RWPE2 (cell line): ENCODE measurements at regions not wholly inside any gene's neighbourhood (a gene's known extent, or its start where the extent isn't known, plus 50 kb on each side); places are given as distances from the start of the nearest gene placed in this dataset.
A peak's percentile ranks its signal among the peaks of the same experiment; 100 is the strongest.

Experiments
- ATAC-seq: fragments of 200-7000 bp; cut with Tn5 transposase; 3 replicates; pipeline ENCODE4 v1.9.1; 2021; ENCODE audit warnings: low read depth
- DNase-seq: peaks from one replicate; pipeline ENCODE4 v3.0.0-alpha.2; 2020; ENCODE audit warnings: low spot score
- H3K27ac ChIP-seq: fragments of 450-650 bp; 2 replicates; pipeline ENCODE4 v1.5.1; 2017; ENCODE audit warnings: mild to moderate bottlenecking; ENCODE audit not compliant: poor library complexity, severe bottlenecking
- H3K27me3 ChIP-seq: fragments of 250-450 bp; sonication (Bioruptor Pico); 2 replicates; pipeline ENCODE4 v1.5.1; 2021; ENCODE audit warnings: mild to moderate bottlenecking, moderate library complexity; ENCODE audit not compliant: insufficient read depth, poor library complexity, severe bottlenecking
- H3K36me3 ChIP-seq: fragments of 250-450 bp; sonication (Bioruptor Pico); 2 replicates; pipeline ENCODE4 v1.5.1; 2020; ENCODE audit warnings: low read depth, mild to moderate bottlenecking, moderate library complexity
- H3K4me1 ChIP-seq: fragments of 250-450 bp; sonication (Bioruptor Pico); 2 replicates; pipeline ENCODE4 v1.5.1; 2021; ENCODE audit warnings: mild to moderate bottlenecking, moderate library complexity; ENCODE audit not compliant: insufficient read depth, poor library complexity, severe bottlenecking
- H3K4me3 ChIP-seq: fragments of 250-450 bp; sonication (Bioruptor Pico); 2 replicates; pipeline ENCODE4 v1.5.1; 2021; ENCODE audit warnings: mild to moderate bottlenecking, moderate library complexity; ENCODE audit not compliant: severe bottlenecking
- H3K9me3 ChIP-seq: fragments of 250-450 bp; sonication (Bioruptor Pico); 2 replicates; pipeline ENCODE4 v1.5.1; 2021; ENCODE audit warnings: mild to moderate bottlenecking, moderate library complexity; ENCODE audit not compliant: severe bottlenecking
- TF ChIP-seq, protein P1 (sequence below): fragments of 450-650 bp; IDR thresholded peaks from one replicate; pipeline ENCODE4 v1.5.1; 2017; ENCODE audit warnings: mild to moderate bottlenecking, moderate library complexity; ENCODE audit not compliant: poor library complexity, severe bottlenecking

DNA sequence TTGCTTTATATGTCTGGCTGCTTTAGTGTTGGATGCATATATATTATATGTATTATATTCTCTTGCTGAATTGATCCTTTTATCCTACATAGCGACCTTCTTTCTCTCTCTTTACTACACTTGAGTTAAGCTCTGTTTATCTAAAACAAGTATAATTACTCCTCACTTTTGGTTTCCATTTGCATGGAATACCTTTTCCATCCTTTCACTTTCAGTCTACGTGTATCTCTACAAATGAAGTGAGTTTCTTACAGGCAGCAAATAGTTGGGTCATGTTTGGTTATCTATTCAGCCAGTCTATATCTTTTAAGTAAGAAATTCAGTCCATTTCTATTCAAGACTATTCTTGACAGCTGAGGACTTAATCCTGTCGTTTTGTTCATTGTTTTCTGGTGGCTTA lies 167.5 kb upstream of the USP38 start:
- no peaks in the 10 kb centered on the region for H3K4me1 ChIP-seq
- TF ChIP-seq, protein P1, sequence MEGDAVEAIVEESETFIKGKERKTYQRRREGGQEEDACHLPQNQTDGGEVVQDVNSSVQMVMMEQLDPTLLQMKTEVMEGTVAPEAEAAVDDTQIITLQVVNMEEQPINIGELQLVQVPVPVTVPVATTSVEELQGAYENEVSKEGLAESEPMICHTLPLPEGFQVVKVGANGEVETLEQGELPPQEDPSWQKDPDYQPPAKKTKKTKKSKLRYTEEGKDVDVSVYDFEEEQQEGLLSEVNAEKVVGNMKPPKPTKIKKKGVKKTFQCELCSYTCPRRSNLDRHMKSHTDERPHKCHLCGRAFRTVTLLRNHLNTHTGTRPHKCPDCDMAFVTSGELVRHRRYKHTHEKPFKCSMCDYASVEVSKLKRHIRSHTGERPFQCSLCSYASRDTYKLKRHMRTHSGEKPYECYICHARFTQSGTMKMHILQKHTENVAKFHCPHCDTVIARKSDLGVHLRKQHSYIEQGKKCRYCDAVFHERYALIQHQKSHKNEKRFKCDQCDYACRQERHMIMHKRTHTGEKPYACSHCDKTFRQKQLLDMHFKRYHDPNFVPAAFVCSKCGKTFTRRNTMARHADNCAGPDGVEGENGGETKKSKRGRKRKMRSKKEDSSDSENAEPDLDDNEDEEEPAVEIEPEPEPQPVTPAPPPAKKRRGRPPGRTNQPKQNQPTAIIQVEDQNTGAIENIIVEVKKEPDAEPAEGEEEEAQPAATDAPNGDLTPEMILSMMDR: no peak
- H3K36me3 ChIP-seq: no peaks in the 10 kb centered on the region
- no peak overlapping the region for H3K4me3 ChIP-seq
- peaks cover under 1% of the 10 kb centered on the region for H3K27me3 ChIP-seq
- H3K9me3 ChIP-seq: no peaks in the 10 kb centered on the region
- H3K27ac ChIP-seq: no peak overlapping the region
- DNase-seq (no peak), ATAC-seq (no peak)

DNA sequence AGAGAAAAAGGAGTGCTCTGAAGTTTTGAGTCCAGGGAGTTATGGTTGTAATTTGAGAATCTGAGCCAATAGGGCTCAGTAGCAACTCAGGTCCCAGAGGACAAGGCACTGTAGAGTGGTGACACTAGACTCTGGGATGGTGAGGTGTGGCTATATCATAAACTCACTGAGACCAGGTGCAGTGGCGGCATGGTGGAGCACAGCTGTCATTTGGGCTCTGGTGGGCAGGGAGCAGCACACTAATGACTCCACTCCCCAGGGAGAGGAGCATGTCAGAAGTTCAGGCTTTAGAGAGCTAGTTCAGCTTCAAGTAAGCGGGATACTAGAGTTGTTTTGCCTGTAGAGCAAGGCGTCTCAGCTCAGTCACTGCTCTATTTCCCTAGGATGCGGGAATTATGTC lies 165.4 kb upstream of the USP38 start:
- no peaks in the 10 kb centered on the region for H3K4me1 ChIP-seq
- DNase-seq (no peak), ATAC-seq (no peak)
- H3K36me3 ChIP-seq: no peaks in the 10 kb centered on the region
- H3K4me3 ChIP-seq: no peak overlapping the region
- no peak overlapping the region for H3K27ac ChIP-seq
- TF ChIP-seq, protein P1: no peak
- H3K27me3 ChIP-seq: peaks cover 2% of the 10 kb centered on the region
- H3K9me3 ChIP-seq: no peaks in the 10 kb centered on the region

DNA sequence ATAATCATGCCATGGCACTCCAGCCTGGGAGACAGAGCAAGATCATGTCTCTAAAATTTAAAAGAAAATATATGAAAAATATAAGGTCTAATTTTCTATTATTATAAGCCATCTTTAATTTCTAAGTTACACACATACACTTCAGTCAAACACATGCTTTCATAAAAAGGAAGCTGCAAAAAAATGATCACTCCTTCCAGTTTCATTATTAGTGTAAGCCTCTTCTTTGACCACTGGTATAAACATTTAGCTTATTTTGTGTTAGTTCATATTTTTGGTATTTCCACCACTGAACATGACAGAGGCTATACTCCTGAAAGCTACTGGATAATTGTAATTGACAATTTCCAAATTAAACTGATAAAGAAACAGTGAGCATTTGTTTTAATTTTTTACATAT lies 163.3 kb upstream of the USP38 start:
- DNase-seq (no peak), ATAC-seq (no peak)
- peaks cover 2% of the 10 kb centered on the region for H3K27me3 ChIP-seq
- H3K36me3 ChIP-seq: no peaks in the 10 kb centered on the region
- no peaks in the 10 kb centered on the region for H3K9me3 ChIP-seq
- H3K4me3 ChIP-seq: no peak overlapping the region
- H3K4me1 ChIP-seq: no peaks in the 10 kb centered on the region
- TF ChIP-seq, protein P1: no peak
- H3K27ac ChIP-seq: no peak overlapping the region

DNA sequence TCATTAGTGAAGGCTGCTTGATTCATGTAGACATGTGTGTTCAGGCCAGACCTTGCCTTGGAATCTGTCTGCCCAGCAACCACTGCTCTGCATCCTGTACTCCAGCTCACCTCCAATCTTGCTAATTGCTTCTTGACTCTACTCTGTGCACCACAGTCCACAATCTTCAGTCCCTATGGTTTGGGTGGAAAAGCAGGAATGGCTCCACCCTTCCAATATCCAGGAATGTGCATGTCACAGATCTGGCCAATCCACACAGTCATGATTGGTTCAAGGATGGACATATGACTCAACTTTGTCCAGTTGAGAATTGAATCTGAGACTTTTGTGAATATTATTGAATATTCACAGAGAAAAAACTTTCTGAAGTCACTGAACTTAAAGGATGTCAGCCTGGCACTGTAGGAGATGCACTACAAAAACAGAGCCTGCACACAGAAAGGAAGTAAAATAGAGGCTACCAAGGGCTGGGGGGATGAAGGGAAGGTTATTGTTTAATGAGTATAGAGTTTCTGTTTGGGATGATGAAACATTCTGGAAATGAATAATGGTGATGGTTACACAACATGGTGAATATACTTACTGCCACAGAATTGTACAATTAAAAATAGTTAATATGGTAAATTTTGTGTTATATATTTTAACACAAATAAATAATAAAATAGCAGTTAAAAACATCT lies 161.3 kb upstream of the USP38 start:
- DNase-seq (no peak), ATAC-seq (no peak; the same call in 2 of the 3 replicates)
- no peaks in the 10 kb centered on the region for H3K36me3 ChIP-seq
- H3K27me3 ChIP-seq: peaks cover 2% of the 10 kb centered on the region
- no peaks in the 10 kb centered on the region for H3K4me1 ChIP-seq
- no peak overlapping the region for H3K4me3 ChIP-seq
- TF ChIP-seq, protein P1: no peak
- H3K27ac ChIP-seq: no peak overlapping the region
- H3K9me3 ChIP-seq: no peaks in the 10 kb centered on the region

DNA sequence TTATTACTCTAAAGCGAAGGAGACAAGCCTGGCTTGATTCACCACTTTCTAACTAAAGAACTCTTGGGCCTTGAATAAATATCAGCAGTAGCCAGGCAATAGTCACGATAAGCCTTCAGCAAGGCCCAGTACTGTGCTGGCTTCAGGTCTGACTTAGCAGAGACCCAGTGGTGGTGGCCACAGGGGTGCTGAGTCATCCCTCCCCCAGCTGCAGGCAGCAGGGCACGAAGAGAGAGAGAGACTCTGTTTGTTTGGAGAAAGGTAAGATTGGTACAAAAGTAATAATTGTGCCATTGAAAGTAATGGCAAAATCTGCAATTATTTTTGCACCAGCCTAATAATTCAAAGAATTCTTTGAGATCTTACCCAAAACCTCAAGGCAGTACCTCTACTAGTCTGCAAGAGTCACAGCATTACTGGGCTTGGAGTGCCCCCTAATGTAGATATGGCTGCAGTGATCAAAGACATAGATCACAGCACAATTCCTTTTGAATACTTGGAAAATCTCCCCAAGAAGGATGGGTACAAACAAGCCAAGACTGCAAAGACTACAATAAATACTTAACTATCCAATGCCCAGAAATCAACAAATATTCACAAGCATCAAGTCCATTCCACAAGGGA lies 159.5 kb upstream of the USP38 start:
- Histone ChIP-seq H3K4me3 (no peak overlapping the region), H3K4me1 (no peaks in the 10 kb centered on the region), H3K9me3 (no peaks in the 10 kb centered on the region), H3K27me3 (peaks cover 2% of the 10 kb centered on the region), H3K36me3 (no peaks in the 10 kb centered on the region), H3K27ac (no peak overlapping the region)
- DNase-seq (no peak), ATAC-seq (no peak)
- TF ChIP-seq, protein P1: peak; percentile 7
